ENCODE measurements at regions not wholly inside any gene's neighbourhood (a gene's known extent, or its start where the extent isn't known, plus 50 kb on each side); places are given as distances from the start of the nearest gene placed in this dataset.

GRCh38 chr7:42758124-42758523 lies 153.7 kb downstream of the C7orf25 start:
- Histone ChIP-seq H3K27me3 (ENCODE audit: insufficient read depth) (no peaks in the 10 kb centered on the region), H3F3A (replicated peaks; ENCODE audit: insufficient read depth) (no peaks in the 10 kb centered on the region), H2AFZ (ENCODE audit: low read depth) (no peak overlapping the region), H3K9me2 (no peaks in the 10 kb centered on the region), H3K4me3 (ENCODE audit: low read depth in 2 of 2, low read length in 1 of 2) (no peak overlapping the region), H4K20me1 (ENCODE audit: insufficient read depth) (no peaks in the 10 kb centered on the region), H3K36me3 (replicated peaks in 1 of 2; ENCODE audit: control insufficient read depth in 1 of 2, insufficient read depth in 2 of 2, low read length in 1 of 2) (no peaks in the 10 kb centered on the region), H3K4me1 (ENCODE audit: control insufficient read depth in 1 of 2, insufficient read depth in 2 of 2, low read depth in 1 of 2, low read length in 1 of 2) (no peaks in the 10 kb centered on the region), H3K9ac (no peak overlapping the region), H3K27ac (ENCODE audit: low read depth in 2 of 2, low read length in 1 of 2) (no peak overlapping the region), H3K79me2 (ENCODE audit: insufficient read depth) (no peaks in the 10 kb centered on the region), H3K4me2 (no peak overlapping the region), H3K9me3 (no peaks in the 10 kb centered on the region)
- ChIA-PET CTCF (interaction anchor here (1.4 kb wide), 1 partner anchor 12 kb away, joined by 15 read pairs; no protein-coding TSS in a partner anchor), POLR2A (no interaction called here)
- no peak for DNase-seq
- no peak for TF ChIP-seq NRF1 (IDR thresholded peaks at IDR 0.05; ENCODE audit: low read depth, low read length)
- TF ChIP-seq SMC3 (IDR thresholded peaks at IDR 0.05; ENCODE audit: low read depth, low read length) = no peak
- no peak for TF ChIP-seq TAF1 (IDR thresholded peaks at IDR 0.05; ENCODE audit: borderline replicate concordance, low read depth, low read length)
- no peak for TF ChIP-seq GABPA (IDR thresholded peaks at IDR 0.05; ENCODE audit: low read depth)
- TF ChIP-seq GATA2 (CRISPR knock-in tag; IDR thresholded peaks at IDR 0.05) = no peak
- no peak for TF ChIP-seq RFX5 (IDR thresholded peaks at IDR 0.05; ENCODE audit: low read length)
- no peak for TF ChIP-seq ELF1 (IDR thresholded peaks at IDR 0.05)
- no peak for TF ChIP-seq FOSL2 (IDR thresholded peaks at IDR 0.05; ENCODE audit: borderline replicate concordance, low read depth)
- TF ChIP-seq PBX3 (IDR thresholded peaks at IDR 0.05) = no peak
- no peak for TF ChIP-seq FOXM1 (IDR thresholded peaks at IDR 0.05; ENCODE audit: low read depth)
- no peak for TF ChIP-seq SIN3A (IDR thresholded peaks at IDR 0.05; ENCODE audit: borderline replicate concordance, low read depth, low read length)
- no peak for TF ChIP-seq CHD2 (IDR thresholded peaks at IDR 0.05; ENCODE audit: low read length, partially characterized antibody)
- no peak for TF ChIP-seq YY1 (IDR thresholded peaks at IDR 0.05; ENCODE audit: low read depth)
- 0% methylated on average over 1 of the region's 1 CpG for WGBS (ENCODE audit: low lambda C conversion rate)

GRCh38 chr7:42756841-42757240 lies 155.0 kb downstream of the C7orf25 start:
- no peak overlapping the region for H3K4me2 ChIP-seq
- no peak overlapping the region for H2AFZ ChIP-seq (ENCODE audit: low read depth)
- H3K4me3 ChIP-seq (ENCODE audit: low read depth in 2 of 2, low read length in 1 of 2) = no peak overlapping the region
- H3K27ac ChIP-seq (ENCODE audit: low read depth in 2 of 2, low read length in 1 of 2) = no peak overlapping the region
- ChIA-PET CTCF (interaction anchor here (0.7 kb wide), 1 partner anchor 12 kb away, joined by 4 read pairs; no protein-coding TSS in a partner anchor), POLR2A (no interaction called here)
- H4K20me1 ChIP-seq (ENCODE audit: insufficient read depth) = no peaks in the 10 kb centered on the region
- 6% methylated on average over 5 of the region's 5 CpGs for WGBS (ENCODE audit: low lambda C conversion rate)
- H3K9ac ChIP-seq = no peak overlapping the region
- no peaks in the 10 kb centered on the region for H3K27me3 ChIP-seq (ENCODE audit: insufficient read depth)
- H3K36me3 ChIP-seq (replicated peaks in 1 of 2; ENCODE audit: control insufficient read depth in 1 of 2, insufficient read depth in 2 of 2, low read length in 1 of 2) = no peaks in the 10 kb centered on the region
- no peaks in the 10 kb centered on the region for H3K9me2 ChIP-seq
- no peaks in the 10 kb centered on the region for H3F3A ChIP-seq (replicated peaks; ENCODE audit: insufficient read depth)
- DNase-seq = no peak
- H3K4me1 ChIP-seq (ENCODE audit: control insufficient read depth in 1 of 2, insufficient read depth in 2 of 2, low read depth in 1 of 2, low read length in 1 of 2) = no peaks in the 10 kb centered on the region
- no peaks in the 10 kb centered on the region for H3K79me2 ChIP-seq (ENCODE audit: insufficient read depth)
- H3K9me3 ChIP-seq = no peaks in the 10 kb centered on the region
- TF ChIP-seq MAX (IDR thresholded peaks at IDR 0.05; ENCODE audit: low read depth) = no peak
- TF ChIP-seq IRF3 (IDR thresholded peaks at IDR 0.05; ENCODE audit: low read depth, low read length) = no peak
- TF ChIP-seq FOXJ3 (CRISPR knock-in tag; IDR thresholded peaks at IDR 0.05) = no peak
- TF ChIP-seq CTCF (IDR thresholded peaks at IDR 0.05) = no peak
- no peak for TF ChIP-seq RFX5 (IDR thresholded peaks at IDR 0.05; ENCODE audit: low read length)
- no peak for TF ChIP-seq RCOR1 (IDR thresholded peaks at IDR 0.05; ENCODE audit: low read length)
- no peak for TF ChIP-seq JUND (IDR thresholded peaks at IDR 0.05)
- TF ChIP-seq SMC3 (IDR thresholded peaks at IDR 0.05; ENCODE audit: low read depth, low read length) = no peak
- no peak for TF ChIP-seq GATA2 (CRISPR knock-in tag; IDR thresholded peaks at IDR 0.05)
- TF ChIP-seq FOSL2 (IDR thresholded peaks at IDR 0.05; ENCODE audit: borderline replicate concordance, low read depth) = no peak
- TF ChIP-seq FOXM1 (IDR thresholded peaks at IDR 0.05; ENCODE audit: low read depth) = no peak
- no peak for TF ChIP-seq TEAD4 (IDR thresholded peaks at IDR 0.05; ENCODE audit: borderline replicate concordance, insufficient read depth)
- no peak for TF ChIP-seq USF1 (IDR thresholded peaks at IDR 0.05; ENCODE audit: borderline replicate concordance, low read depth)

All from SK-N-SH (cell line).